PC-3 (cell line): ENCODE measurements at regions not wholly inside any gene's neighbourhood (a gene's known extent, or its start where the extent isn't known, plus 50 kb on each side); places are given as distances from the start of the nearest gene placed in this dataset.
"Not testable (repeated sequence)": the region's sequence is repeated elsewhere in the genome, so short reads cannot be mapped to it uniquely, and the experiment has no call there.

ENCODE experiments used
- ATAC-seq: fragments of 200-7000 bp; cut with Tn5 transposase; 2 replicates; pipeline ENCODE4 v1.9.1; 2020; ENCODE audit warnings: mild to moderate bottlenecking, moderate library complexity
- BruUV-seq: library from RNA; stranded (reverse); fragments of 400-500 nt; replicated peaks from 2 replicates; lab custom pipeline; 2021; lab: Mats Ljungman, UMichigan
- CTCF ChIA-PET: fragments of 300-600 bp; sonication (Branson Sonifier 250); formaldehyde crosslinking; loops from one replicate; lab custom pipeline; 2022; ENCODE audit warnings: antibody characterized with exemption; lab: Charles Lee
- POLR2A ChIA-PET: fragments of 300-600 bp; sonication (Branson Sonifier 250); formaldehyde crosslinking; loops from one replicate; lab custom pipeline; 2022; ENCODE audit warnings: antibody characterized with exemption; ENCODE audit not compliant: unreplicated experiment; lab: Charles Lee
- DNase-seq: peaks from one replicate; pipeline ENCODE4 v3.0.0-alpha.2; 2015
- H2AFZ ChIP-seq: fragments of 300-600 bp; sonication (generic); 2 replicates; pipeline ENCODE4 v1.6.0; 2016; ENCODE audit warnings: antibody characterized with exemption, low read length
- H3F3A ChIP-seq: fragments of 300-600 bp; sonication (generic); one replicate; pipeline ENCODE4 v1.6.0; 2017; ENCODE audit warnings: antibody characterized with exemption, low read length, control low read depth, mild to moderate bottlenecking; ENCODE audit not compliant: unreplicated experiment
- H3K27ac ChIP-seq: fragments of 300-600 bp; sonication (generic); 2 replicates; pipeline ENCODE4 v1.5.1; 2016; ENCODE audit warnings: mild to moderate bottlenecking, low read length
- H3K27me3 ChIP-seq: fragments of 300-600 bp; sonication (generic); 2 replicates; pipeline ENCODE4 v1.6.1; 2016; ENCODE audit warnings: low read length, mixed read lengths
- H3K36me3 ChIP-seq: fragments of 300-600 bp; sonication (generic); 2 replicates; pipeline ENCODE4 v1.6.1; 2016; ENCODE audit warnings: low read depth, mixed run types, low read length, mixed read lengths
- H3K4me1 ChIP-seq: fragments of 300-600 bp; sonication (generic); 2 replicates; pipeline ENCODE4 v1.5.1; 2016; ENCODE audit warnings: low read length; ENCODE audit not compliant: insufficient read depth
- H3K4me2 ChIP-seq: fragments of 300-600 bp; sonication (generic); 2 replicates; pipeline ENCODE4 v1.6.0; 2016; ENCODE audit warnings: low read length
- H3K4me3 ChIP-seq: fragments of 300-600 bp; sonication (generic); 2 replicates; pipeline ENCODE4 v1.5.1; 2016; ENCODE audit warnings: mild to moderate bottlenecking, low read length, mixed read lengths
- H3K79me2 ChIP-seq: fragments of 300-600 bp; sonication (generic); 2 replicates; pipeline ENCODE4 v1.6.1; 2017; ENCODE audit warnings: low read length, mixed read lengths
- H3K9ac ChIP-seq: fragments of 300-600 bp; sonication (generic); 2 replicates; pipeline ENCODE4 v1.6.0; 2016; ENCODE audit warnings: mild to moderate bottlenecking, low read length
- H3K9me2 ChIP-seq: fragments of 300-600 bp; sonication (generic); replicated peaks from 2 replicates; pipeline ENCODE4 v1.6.1; 2016; ENCODE audit warnings: mixed run types, low read length, mixed read lengths
- H3K9me3 ChIP-seq: fragments of 300-600 bp; sonication (generic); 2 replicates; pipeline ENCODE4 v1.6.1; 2016; ENCODE audit warnings: low read length, mixed read lengths
- H4K20me1 ChIP-seq: fragments of 300-600 bp; sonication (generic); 2 replicates; pipeline ENCODE4 v1.6.1; 2016; ENCODE audit warnings: low read length, mixed read lengths
- EZH2 ChIP-seq: fragments of 300-600 bp; sonication (generic); IDR thresholded peaks from one replicate; pipeline ENCODE4 v1.6.1; 2017; ENCODE audit warnings: antibody characterized with exemption, mild to moderate bottlenecking, low read length; ENCODE audit not compliant: unreplicated experiment
- EZH2phosphoT487 ChIP-seq: fragments of 300-600 bp; sonication (generic); IDR thresholded peaks from 2 replicates; pipeline ENCODE4 v1.6.1; 2018; ENCODE audit warnings: mild to moderate bottlenecking, antibody characterized with exemption, low read length, borderline replicate concordance
- intact Hi-C: fragments of 100-400 bp; cut with micrococcal nuclease; formaldehyde crosslinking; loops from 2 replicates; pipeline ENCODE4 v1.9.0; 2023
- TF ChIP-seq, protein P1 (sequence below): fragments of 300-600 bp; sonication (generic); conservative IDR thresholded peaks from 2 replicates; pipeline ENCODE4 v1.5.1; 2017; ENCODE audit warnings: antibody characterized with exemption, low read depth, mild to moderate bottlenecking, low read length

DNA sequence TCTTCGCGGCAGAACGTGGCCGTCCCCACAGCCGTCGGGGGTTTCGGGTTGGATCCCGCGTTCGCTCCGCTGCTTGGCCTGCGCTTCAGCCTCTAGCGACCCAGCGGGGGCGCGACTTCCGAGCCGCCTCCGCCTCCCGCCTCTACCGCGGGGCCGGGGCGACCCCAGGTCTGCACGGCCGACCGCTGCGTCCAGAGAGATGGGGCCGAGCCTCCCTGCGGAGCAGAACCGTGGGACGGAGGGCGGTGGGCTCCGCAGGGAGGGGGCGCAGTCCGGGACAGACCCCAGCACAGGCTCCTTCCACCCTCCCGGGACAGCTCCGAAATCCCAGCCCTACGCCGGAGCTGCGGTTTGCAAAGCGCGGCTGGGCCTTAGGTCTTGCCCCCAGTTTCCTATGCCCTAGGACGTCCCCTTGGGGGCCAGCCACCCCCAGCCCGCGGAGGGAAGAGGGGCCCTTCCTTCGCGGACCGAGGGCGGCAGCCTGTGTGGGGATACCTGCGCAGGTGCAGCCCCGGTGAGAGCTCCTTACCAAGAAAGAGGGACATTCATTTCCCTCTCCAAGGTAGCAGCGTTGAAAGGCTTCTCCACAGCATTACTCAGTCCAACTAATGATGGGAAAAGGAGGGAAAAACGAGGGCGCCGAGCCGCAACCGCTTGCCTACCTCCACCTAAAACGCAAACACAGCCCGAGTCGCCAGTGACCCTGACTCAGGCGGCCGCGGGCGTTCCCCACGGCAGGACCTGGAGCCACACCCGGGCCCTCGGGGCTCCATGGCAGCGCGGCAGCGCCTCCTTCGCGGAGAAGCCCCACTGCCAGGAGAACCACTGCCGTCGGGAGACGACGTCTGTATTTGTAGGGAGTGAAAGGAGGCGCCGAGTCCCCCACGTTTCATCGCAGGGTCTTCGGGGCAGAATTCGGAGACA is 115.7 kb downstream of the BMS1 start:
- no TSS peak for BruUV-seq
- Histone ChIP-seq H3K9me2 (no peaks in the 10 kb centered on the region), H3K4me2 (no peak overlapping the region), H4K20me1 (no peaks in the 10 kb centered on the region), H3K9ac (no peak overlapping the region), H3F3A (no peaks in the 10 kb centered on the region), H2AFZ (no peak overlapping the region), H3K79me2 (no peaks in the 10 kb centered on the region), H3K4me3 (no peak overlapping the region), H3K9me3 (no peaks in the 10 kb centered on the region), H3K27ac (no peak overlapping the region), H3K4me1 (no peaks in the 10 kb centered on the region), H3K27me3 (peaks cover 4% of the 10 kb centered on the region), H3K36me3 (no peaks in the 10 kb centered on the region)
- ATAC-seq (no peak), DNase-seq (no peak)
- no peak for TF ChIP-seq EZH2
- TF ChIP-seq, protein P1, sequence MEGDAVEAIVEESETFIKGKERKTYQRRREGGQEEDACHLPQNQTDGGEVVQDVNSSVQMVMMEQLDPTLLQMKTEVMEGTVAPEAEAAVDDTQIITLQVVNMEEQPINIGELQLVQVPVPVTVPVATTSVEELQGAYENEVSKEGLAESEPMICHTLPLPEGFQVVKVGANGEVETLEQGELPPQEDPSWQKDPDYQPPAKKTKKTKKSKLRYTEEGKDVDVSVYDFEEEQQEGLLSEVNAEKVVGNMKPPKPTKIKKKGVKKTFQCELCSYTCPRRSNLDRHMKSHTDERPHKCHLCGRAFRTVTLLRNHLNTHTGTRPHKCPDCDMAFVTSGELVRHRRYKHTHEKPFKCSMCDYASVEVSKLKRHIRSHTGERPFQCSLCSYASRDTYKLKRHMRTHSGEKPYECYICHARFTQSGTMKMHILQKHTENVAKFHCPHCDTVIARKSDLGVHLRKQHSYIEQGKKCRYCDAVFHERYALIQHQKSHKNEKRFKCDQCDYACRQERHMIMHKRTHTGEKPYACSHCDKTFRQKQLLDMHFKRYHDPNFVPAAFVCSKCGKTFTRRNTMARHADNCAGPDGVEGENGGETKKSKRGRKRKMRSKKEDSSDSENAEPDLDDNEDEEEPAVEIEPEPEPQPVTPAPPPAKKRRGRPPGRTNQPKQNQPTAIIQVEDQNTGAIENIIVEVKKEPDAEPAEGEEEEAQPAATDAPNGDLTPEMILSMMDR = no peak
- no peak for TF ChIP-seq EZH2phosphoT487
- CTCF ChIA-PET = no interaction called here
- intact Hi-C loops = no loop called here
- POLR2A ChIA-PET = no interaction called here

DNA sequence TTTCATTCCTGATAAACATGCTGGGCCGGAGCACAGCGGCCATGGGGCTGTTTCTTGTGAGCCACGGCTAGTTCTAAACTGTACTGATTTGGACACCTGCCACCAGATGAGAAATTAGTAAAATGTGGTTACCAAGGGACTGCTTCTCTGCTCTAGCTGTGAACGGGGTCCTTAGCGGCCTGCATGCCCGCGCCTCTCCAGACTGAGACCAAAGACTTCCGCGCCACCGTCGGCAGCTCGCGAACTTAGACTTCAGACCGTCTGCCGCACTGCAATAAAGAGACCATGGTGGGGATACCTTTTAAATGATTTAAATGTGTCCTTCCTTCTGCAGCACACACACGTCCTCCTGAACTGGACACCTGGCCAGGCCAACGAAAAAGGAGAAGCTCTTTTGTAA is 116.4 kb downstream of the BMS1 start:
- DNase-seq (no peak), ATAC-seq (no peak)
- H4K20me1 ChIP-seq = no peaks in the 10 kb centered on the region
- H3K4me2 ChIP-seq = no peak overlapping the region
- H3K9ac ChIP-seq = no peak overlapping the region
- BruUV-seq = no TSS peak
- H3K36me3 ChIP-seq = no peaks in the 10 kb centered on the region
- CTCF ChIA-PET = no interaction called here
- no peaks in the 10 kb centered on the region for H3K9me3 ChIP-seq
- no peaks in the 10 kb centered on the region for H3K9me2 ChIP-seq
- POLR2A ChIA-PET = no interaction called here
- H3K4me1 ChIP-seq = no peaks in the 10 kb centered on the region
- H3F3A ChIP-seq = no peaks in the 10 kb centered on the region
- no peaks in the 10 kb centered on the region for H3K79me2 ChIP-seq
- no peak overlapping the region for H3K27ac ChIP-seq
- no peak overlapping the region for H3K4me3 ChIP-seq
- H3K27me3 ChIP-seq = peaks cover 2% of the 10 kb centered on the region; the same call in 1 of the 2 replicates
- H2AFZ ChIP-seq = no peak overlapping the region
- intact Hi-C loops = no loop called here
- no peak for TF ChIP-seq EZH2
- TF ChIP-seq, protein P1 = no peak
- no peak for TF ChIP-seq EZH2phosphoT487

DNA sequence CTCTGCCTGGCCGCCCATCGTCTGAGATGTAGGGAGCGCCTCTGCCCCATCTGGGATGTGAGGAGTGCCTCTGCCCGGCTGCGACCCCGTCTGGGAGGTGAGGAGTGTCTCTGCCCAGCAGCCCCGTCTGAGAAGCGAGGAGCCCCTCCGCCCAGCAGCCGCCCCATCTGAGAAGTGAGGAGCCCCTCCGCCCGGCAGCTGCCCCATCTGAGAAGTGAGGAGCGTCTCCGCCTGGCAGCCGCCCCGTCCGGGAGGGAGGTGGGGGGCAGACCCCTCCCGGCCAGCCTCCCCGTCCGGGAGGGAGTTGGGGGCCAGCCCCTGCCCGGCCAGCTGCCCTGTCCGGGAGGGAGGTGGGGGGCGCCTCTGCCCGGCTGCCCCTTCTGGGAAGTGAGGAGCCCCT is 117.8 kb downstream of the BMS1 start:
- intact Hi-C loops, H3K9ac ChIP-seq, DNase-seq, BruUV-seq, H3K79me2 ChIP-seq, POLR2A ChIA-PET, H4K20me1 ChIP-seq, H3K9me3 ChIP-seq, H3K27ac ChIP-seq, H3K4me1 ChIP-seq, H3K9me2 ChIP-seq, H3F3A ChIP-seq, ATAC-seq, CTCF ChIA-PET, H2AFZ ChIP-seq, H3K36me3 ChIP-seq, H3K4me2 ChIP-seq, H3K4me3 ChIP-seq: not testable (repeated sequence)
- H3K27me3 ChIP-seq = peaks cover 10% of the 10 kb centered on the region
